Esophagus muscularis mucosa (tissue), 3 donors: ENCODE measurements at regions not wholly inside any gene's neighbourhood (a gene's known extent, or its start where the extent isn't known, plus 50 kb on each side); places are given as distances from the start of the nearest gene placed in this dataset.

Experiments
- CTCF ChIP-seq, 3 experiments: fragments of 200-600 bp in 2 of 3; fragments of 450-650 bp in 1 of 3; sonication (generic) in 2 of 3; IDR thresholded peaks; one replicate each; pipeline ENCODE4 v1.5.1; 2017 to 2019; ENCODE audit warnings: antibody characterized with exemption in 3 of 3, mild to moderate bottlenecking in 2 of 3, moderate library complexity in 1 of 3
- POLR2AphosphoS5 ChIP-seq, 2 donors: sonication (generic); formaldehyde crosslinking; IDR thresholded peaks; one replicate each; pipeline ENCODE4 v1.6.1; 2017; ENCODE audit warnings: antibody characterized with exemption in 2 of 2

- TF ChIP-seq CTCF (IDR thresholded peaks at IDR 0.05) = no peak
- no peak for TF ChIP-seq POLR2AphosphoS5 (IDR thresholded peaks at IDR 0.05)
Measured at GRCh38 chr12:78448692-78449091, 415.9 kb upstream of the SYT1 start.
